Endothelial cell of umbilical vein (primary cell): ENCODE measurements at regions not wholly inside any gene's neighbourhood (a gene's known extent, or its start where the extent isn't known, plus 50 kb on each side); places are given as distances from the start of the nearest gene placed in this dataset.

Experiments used
- EZH2 ChIP-seq: IDR thresholded peaks from 2 replicates; pipeline ENCODE4 v1.6.1; 2012; ENCODE audit warnings: borderline replicate concordance, low read depth, mild to moderate bottlenecking, moderate library complexity, low read length, inconsistent platforms; ENCODE audit not compliant: severe bottlenecking
- GATA2 ChIP-seq: IDR thresholded peaks from 2 replicates; pipeline ENCODE4 v1.7.0; 2011; ENCODE audit warnings: low read depth, mild to moderate bottlenecking, moderate library complexity, mixed read lengths, low read length; ENCODE audit not compliant: insufficient read length, insufficient read depth
- JUN ChIP-seq: IDR thresholded peaks from 2 replicates; pipeline ENCODE4 v1.6.1; 2011; ENCODE audit warnings: borderline replicate concordance, low read depth; ENCODE audit not compliant: insufficient read length, insufficient read depth
- POLR2A ChIP-seq: IDR thresholded peaks from 2 replicates; pipeline ENCODE4 v1.6.1; 2012; ENCODE audit warnings: low read depth, mild to moderate bottlenecking, control low read depth, low read length
- POLR2AphosphoS5 ChIP-seq: IDR thresholded peaks from 2 replicates; pipeline ENCODE4 v1.6.1; 2012; ENCODE audit warnings: low read depth, mild to moderate bottlenecking, control low read depth, low read length, moderate library complexity; ENCODE audit not compliant: insufficient read depth
- TF ChIP-seq, protein P1 (sequence below), 2 donors: IDR thresholded peaks; 1 replicate in 1 of 2; 2 replicates in 1 of 2; pipeline ENCODE4 v1.5.1; 2011; ENCODE audit warnings: low read length in 2 of 2, mild to moderate bottlenecking in 2 of 2, moderate library complexity in 2 of 2, control low read depth in 1 of 2, inconsistent platforms in 1 of 2, low read depth in 1 of 2; ENCODE audit not compliant: insufficient read depth in 1 of 2; ENCODE audit errors: extremely low read depth in 1 of 2
- TF ChIP-seq, protein P2 (sequence below): IDR thresholded peaks from 2 replicates; pipeline ENCODE4 v1.6.1; 2011; ENCODE audit not compliant: insufficient read depth, insufficient read length

DNA sequence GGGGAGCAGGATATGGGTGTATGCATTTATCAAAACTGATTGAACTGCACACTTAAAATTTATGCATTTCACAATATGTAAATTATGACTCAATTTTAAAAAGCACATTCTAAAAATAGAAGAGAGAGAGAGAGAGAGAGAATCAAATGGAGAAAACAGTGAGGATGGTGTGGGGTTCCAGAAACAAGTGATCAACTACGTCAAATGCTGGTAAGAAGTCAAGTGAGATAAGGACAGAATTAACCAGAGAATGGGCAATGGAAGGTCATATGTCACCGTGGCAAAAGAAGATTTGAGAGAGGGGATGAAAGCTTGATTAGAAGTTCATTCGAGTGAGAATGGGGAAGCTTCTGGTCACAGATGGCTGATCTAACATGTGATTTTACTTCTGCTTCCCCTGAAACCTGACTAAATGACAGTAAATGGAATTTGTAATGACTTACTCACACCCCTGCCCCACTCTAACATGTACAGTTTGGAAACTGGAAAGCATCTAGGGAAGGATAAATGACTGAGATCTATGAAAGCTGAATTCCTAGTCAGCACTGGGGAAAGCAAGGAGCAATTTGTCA, 276.5 kb upstream of the AMIGO2 start:
- TF ChIP-seq EZH2: no peak
- TF ChIP-seq, protein P1, sequence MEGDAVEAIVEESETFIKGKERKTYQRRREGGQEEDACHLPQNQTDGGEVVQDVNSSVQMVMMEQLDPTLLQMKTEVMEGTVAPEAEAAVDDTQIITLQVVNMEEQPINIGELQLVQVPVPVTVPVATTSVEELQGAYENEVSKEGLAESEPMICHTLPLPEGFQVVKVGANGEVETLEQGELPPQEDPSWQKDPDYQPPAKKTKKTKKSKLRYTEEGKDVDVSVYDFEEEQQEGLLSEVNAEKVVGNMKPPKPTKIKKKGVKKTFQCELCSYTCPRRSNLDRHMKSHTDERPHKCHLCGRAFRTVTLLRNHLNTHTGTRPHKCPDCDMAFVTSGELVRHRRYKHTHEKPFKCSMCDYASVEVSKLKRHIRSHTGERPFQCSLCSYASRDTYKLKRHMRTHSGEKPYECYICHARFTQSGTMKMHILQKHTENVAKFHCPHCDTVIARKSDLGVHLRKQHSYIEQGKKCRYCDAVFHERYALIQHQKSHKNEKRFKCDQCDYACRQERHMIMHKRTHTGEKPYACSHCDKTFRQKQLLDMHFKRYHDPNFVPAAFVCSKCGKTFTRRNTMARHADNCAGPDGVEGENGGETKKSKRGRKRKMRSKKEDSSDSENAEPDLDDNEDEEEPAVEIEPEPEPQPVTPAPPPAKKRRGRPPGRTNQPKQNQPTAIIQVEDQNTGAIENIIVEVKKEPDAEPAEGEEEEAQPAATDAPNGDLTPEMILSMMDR (IDR thresholded peaks at IDR 0.05; ENCODE audit: extremely low read depth in 1 of 2, insufficient read depth in 1 of 2, low read depth in 1 of 2, low read length in 2 of 2): no peak
- no peak for TF ChIP-seq POLR2AphosphoS5
- TF ChIP-seq JUN: no peak
- TF ChIP-seq POLR2A: no peak
- TF ChIP-seq, protein P2, sequence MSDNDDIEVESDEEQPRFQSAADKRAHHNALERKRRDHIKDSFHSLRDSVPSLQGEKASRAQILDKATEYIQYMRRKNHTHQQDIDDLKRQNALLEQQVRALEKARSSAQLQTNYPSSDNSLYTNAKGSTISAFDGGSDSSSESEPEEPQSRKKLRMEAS: no peak
- TF ChIP-seq GATA2: no peak
